Peyer's patch (tissue), 4 donors: ENCODE measurements at regions not wholly inside any gene's neighbourhood (a gene's known extent, or its start where the extent isn't known, plus 50 kb on each side); places are given as distances from the start of the nearest gene placed in this dataset.

Experiments
- DNase-seq, 3 donors: peaks; one replicate each; pipeline ENCODE4 v3.0.0-alpha.2; 2017 to 2019
- H3K27ac ChIP-seq, 4 donors: fragments of 200-600 bp; sonication (generic); one replicate each; pipeline ENCODE4 v1.5.1; 2016 to 2019
- H3K27me3 ChIP-seq, 2 donors: fragments of 200-600 bp; sonication (generic); one replicate each; pipeline ENCODE4 v1.5.1; 2019
- H3K36me3 ChIP-seq, 3 donors: fragments of 200-600 bp; sonication (generic); one replicate each; pipeline ENCODE4 v1.5.1; 2016 to 2019
- H3K4me1 ChIP-seq, 4 donors: fragments of 200-600 bp; sonication (generic); one replicate each; pipeline ENCODE4 v1.5.1; 2016 to 2019
- H3K4me3 ChIP-seq, 4 donors: fragments of 200-600 bp; sonication (generic); 1 replicate in 3 of 4; 2 replicates in 1 of 4; pipeline ENCODE4 v1.5.1; 2016 to 2019; ENCODE audit warnings: mild to moderate bottlenecking in 1 of 4
- H3K9me3 ChIP-seq, 4 donors: fragments of 200-600 bp; sonication (generic); one replicate each; pipeline ENCODE4 v1.5.1; 2016 to 2019; ENCODE audit warnings: mild to moderate bottlenecking in 1 of 4
- POLR2A ChIP-seq, 2 donors: fragments of 450-650 bp; IDR thresholded peaks; one replicate each; pipeline ENCODE4 v1.5.1; 2017; ENCODE audit warnings: antibody characterized with exemption in 2 of 2, mild to moderate bottlenecking in 2 of 2, moderate library complexity in 2 of 2
- TF ChIP-seq, protein P1 (sequence below), 6 experiments: fragments of 450-650 bp in 4 of 6; fragments of 200-600 bp in 2 of 6; sonication (generic) in 1 of 6; IDR thresholded peaks; one replicate each; pipeline ENCODE4 v1.5.1; 2017 to 2019; ENCODE audit warnings: antibody characterized with exemption in 6 of 6, mild to moderate bottlenecking in 3 of 6, moderate library complexity in 1 of 6

DNA sequence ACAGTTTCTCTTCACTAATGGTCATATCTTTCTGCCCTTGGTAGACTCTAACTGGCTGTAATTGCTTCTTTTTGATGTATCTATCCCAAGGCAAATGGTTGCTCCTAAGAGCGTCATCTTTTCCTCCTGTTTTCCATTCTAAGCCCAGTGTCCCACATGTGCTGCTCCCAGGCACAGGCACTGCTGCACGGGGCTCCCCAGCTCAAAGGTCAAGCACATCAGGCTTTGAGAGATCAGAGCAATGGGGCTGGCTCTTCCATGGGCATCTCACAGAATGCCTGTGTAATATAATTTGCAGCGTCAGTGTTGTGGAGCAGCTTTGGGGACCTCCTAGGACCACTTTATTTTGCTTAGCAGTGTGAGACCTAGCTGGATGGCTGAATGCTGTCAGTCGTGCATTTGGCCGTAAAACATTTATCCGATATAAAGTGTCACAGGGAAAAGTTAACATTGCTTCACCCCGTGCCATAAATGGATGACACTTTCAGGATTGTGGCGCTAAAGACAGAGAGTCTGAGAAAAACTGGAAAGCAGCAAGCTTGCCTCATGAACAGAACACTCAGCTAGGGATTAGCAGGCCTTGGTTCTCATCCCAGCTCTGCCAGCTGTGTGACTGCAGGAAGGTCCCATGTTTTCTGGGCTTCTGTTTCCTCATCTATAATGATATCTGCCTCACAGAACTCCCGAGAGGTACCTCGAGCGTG lies 277.5 kb upstream of the TBL1XR1 start:
- DNase-seq = no peak
- no peaks in the 10 kb centered on the region for H3K27me3 ChIP-seq
- no peaks in the 10 kb centered on the region for H3K36me3 ChIP-seq
- TF ChIP-seq, protein P1, sequence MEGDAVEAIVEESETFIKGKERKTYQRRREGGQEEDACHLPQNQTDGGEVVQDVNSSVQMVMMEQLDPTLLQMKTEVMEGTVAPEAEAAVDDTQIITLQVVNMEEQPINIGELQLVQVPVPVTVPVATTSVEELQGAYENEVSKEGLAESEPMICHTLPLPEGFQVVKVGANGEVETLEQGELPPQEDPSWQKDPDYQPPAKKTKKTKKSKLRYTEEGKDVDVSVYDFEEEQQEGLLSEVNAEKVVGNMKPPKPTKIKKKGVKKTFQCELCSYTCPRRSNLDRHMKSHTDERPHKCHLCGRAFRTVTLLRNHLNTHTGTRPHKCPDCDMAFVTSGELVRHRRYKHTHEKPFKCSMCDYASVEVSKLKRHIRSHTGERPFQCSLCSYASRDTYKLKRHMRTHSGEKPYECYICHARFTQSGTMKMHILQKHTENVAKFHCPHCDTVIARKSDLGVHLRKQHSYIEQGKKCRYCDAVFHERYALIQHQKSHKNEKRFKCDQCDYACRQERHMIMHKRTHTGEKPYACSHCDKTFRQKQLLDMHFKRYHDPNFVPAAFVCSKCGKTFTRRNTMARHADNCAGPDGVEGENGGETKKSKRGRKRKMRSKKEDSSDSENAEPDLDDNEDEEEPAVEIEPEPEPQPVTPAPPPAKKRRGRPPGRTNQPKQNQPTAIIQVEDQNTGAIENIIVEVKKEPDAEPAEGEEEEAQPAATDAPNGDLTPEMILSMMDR (IDR thresholded peaks at IDR 0.05) = no peak
- TF ChIP-seq POLR2A (IDR thresholded peaks at IDR 0.05) = no peak
- H3K9me3 ChIP-seq = no peaks in the 10 kb centered on the region
- H3K27ac ChIP-seq = peak overlapping the region in 1 of 4 donors; percentile 5
- no peaks in the 10 kb centered on the region for H3K4me1 ChIP-seq
- no peak overlapping the region for H3K4me3 ChIP-seq

DNA sequence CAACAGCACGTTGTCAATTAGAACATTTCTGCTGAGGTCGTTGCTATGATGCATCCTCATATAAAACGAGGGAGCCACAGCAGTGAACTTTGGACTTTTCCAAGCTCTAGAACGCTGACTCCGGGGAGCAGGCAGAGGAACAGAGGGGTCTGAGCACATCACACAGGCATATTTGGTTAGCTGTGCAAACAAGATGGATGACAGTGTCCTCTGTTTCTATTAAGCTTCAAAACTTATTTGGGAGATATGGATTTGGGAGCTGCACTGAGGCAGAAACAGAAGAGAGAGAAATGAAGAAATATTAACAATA lies 278.0 kb upstream of the TBL1XR1 start:
- no peak overlapping the region for H3K4me3 ChIP-seq
- no peak for TF ChIP-seq POLR2A (IDR thresholded peaks at IDR 0.05)
- TF ChIP-seq, protein P1 (IDR thresholded peaks at IDR 0.05) = no peak
- no peaks in the 10 kb centered on the region for H3K9me3 ChIP-seq
- no peak for DNase-seq
- H3K27me3 ChIP-seq = no peaks in the 10 kb centered on the region
- no peaks in the 10 kb centered on the region for H3K36me3 ChIP-seq
- H3K4me1 ChIP-seq = no peaks in the 10 kb centered on the region
- no peak overlapping the region for H3K27ac ChIP-seq

DNA sequence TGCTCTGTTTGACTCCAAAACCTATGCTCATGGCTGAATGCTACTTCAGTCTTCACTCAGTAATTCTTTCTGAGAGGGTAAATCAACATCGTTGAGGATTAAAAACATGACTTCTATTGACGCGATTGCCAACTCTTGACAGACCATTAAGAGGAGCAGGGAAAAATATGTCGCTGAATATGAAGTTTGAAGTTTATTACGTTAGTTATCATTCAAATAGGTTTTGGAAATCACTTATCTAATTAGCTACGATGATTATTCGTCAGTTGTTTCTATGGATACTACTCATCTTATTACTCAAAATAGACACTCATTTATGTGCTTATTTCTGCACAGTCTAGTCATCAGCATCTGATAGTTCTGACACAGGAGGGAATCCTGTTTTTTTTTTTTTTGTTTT lies 279.2 kb upstream of the TBL1XR1 start:
- no peak for TF ChIP-seq POLR2A (IDR thresholded peaks at IDR 0.05)
- TF ChIP-seq, protein P1 (IDR thresholded peaks at IDR 0.05) = no peak
- no peaks in the 10 kb centered on the region for H3K36me3 ChIP-seq
- H3K4me1 ChIP-seq = no peaks in the 10 kb centered on the region
- no peak overlapping the region for H3K27ac ChIP-seq
- no peaks in the 10 kb centered on the region for H3K27me3 ChIP-seq
- H3K9me3 ChIP-seq = no peaks in the 10 kb centered on the region
- no peak overlapping the region for H3K4me3 ChIP-seq
- no peak for DNase-seq

DNA sequence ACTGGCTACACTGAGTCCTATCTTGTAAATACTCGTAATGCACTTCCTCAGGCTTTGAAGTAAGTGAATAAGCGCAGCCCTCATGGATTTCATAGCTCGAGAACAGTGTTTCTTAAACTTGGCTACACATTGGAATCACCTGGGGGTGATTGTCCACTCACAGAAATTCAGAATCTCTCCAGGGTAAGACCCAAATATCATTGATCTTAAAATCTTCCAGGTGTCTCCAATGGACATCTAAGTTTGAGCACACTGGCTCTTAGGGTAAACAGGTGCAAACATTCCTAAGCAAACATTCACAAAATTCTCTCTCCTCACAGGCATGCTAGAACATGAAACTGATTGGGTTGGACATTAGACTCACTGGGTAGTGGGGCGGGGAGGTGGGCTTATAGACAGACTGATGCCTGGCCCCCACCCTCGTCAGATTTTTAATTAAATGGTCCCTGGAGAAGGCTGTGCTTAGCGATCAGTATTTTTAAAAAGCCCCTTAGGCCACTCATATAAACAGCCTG lies 279.7 kb upstream of the TBL1XR1 start:
- Histone ChIP-seq H3K9me3 (no peaks in the 10 kb centered on the region), H3K27ac (no peak overlapping the region), H3K4me1 (no peaks in the 10 kb centered on the region), H3K4me3 (no peak overlapping the region), H3K27me3 (no peaks in the 10 kb centered on the region), H3K36me3 (no peaks in the 10 kb centered on the region)
- DNase-seq = no peak
- TF ChIP-seq POLR2A (IDR thresholded peaks at IDR 0.05) = no peak
- TF ChIP-seq, protein P1 (IDR thresholded peaks at IDR 0.05) = no peak

DNA sequence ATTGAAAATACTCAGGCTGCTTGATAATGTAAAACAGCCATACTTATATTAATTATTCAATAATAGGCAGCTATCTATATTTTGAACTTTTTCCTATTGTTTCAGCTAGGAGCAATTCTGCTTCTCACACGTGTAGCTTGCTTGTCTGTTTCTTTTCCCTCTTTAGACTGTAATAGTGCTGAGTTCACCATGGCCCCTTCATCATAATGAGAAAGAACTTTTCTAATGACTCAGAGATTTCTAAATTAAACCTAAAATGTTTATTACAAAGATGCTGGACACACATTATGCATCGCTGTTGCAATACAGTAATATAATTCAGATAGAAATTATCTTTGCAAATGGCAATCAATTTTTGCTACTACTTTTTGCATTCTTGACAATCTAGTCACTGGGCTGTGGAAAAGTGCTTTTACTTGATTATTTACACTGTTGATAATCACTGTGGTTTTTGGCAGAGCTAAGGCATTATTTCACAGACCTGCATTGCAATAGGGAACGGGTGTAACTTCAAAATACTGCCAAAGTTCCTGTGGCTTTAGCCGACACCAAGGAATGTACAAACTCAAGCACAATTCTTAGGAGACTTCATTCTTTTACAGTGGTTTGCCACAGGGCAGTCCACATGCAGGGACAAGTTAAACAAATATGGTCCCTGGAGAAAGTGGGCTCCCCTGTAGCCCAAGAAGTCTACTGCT lies 281.0 kb upstream of the TBL1XR1 start:
- TF ChIP-seq, protein P1 (IDR thresholded peaks at IDR 0.05) = no peak
- TF ChIP-seq POLR2A (IDR thresholded peaks at IDR 0.05) = no peak
- Histone ChIP-seq H3K27ac (peak overlapping the region in 3 of 4 donors; percentile 21 to 65 (median 23)), H3K4me1 (no peaks in the 10 kb centered on the region), H3K36me3 (no peaks in the 10 kb centered on the region), H3K9me3 (no peaks in the 10 kb centered on the region), H3K27me3 (no peaks in the 10 kb centered on the region), H3K4me3 (no peak overlapping the region)
- DNase-seq = no peak
